ENCODE measurements at regions not wholly inside any gene's neighbourhood (a gene's known extent, or its start where the extent isn't known, plus 50 kb on each side); places are given as distances from the start of the nearest gene placed in this dataset.

GRCh38 chr3:43783987-43784639 lies 93.4 kb downstream of the ABHD5 start:
- no peak for DNase-seq

- DNase-seq, result no peak
Observed at GRCh38 chr3:43784640-43785011, 93.9 kb downstream of the ABHD5 start.

GRCh38 chr3:43785551-43785950 lies 94.8 kb downstream of the ABHD5 start:
- DNase-seq, result no peak

DNA sequence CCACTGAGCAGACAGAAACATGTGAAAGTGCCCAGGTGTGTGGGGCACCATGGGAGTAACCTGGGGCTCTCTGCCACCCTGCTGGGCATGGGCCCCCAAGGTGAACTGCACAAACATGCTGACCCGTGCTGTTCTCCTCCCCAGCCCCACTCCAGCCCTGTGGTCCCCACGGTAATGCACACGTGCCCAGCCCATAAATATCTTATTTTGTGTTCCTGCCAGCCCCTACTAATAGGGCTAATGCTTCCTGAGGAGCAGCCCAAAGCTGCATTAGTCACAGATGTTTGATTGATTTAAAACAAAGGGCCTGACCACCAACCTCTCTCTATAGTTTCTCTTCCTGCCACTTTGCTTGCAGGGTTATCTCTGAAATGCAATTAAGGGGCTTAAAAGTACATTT lies 95.4 kb downstream of the ABHD5 start:
- DNase-seq, result no peak

GRCh38 chr3:43786526-43787305 lies 96.0 kb downstream of the ABHD5 start:
- no peak for DNase-seq

- DNase-seq, result no peak
Observed at GRCh38 chr3:43787330-43787729, 96.6 kb downstream of the ABHD5 start.

DNA sequence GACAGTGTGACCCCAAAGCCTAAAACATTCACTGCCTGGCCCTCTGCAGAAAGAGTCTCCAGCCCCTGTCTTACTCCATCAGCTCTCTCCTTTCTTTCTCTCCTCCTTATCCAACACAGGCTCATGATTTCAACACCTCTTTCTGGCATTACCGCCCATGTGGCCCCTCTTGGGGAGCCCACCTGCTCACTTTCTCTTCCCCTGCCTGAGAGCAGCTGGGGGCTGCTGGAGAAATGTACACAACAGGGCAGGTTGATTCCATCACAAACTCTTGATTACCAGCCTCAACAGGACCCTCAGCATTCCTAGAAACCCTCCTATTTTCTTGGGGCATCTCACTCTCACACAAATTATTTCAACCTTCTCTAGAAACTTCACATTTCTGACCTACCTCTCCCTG lies 98.3 kb downstream of the ABHD5 start:
- no peak for DNase-seq

GRCh38 chr3:43790060-43790459 lies 99.3 kb downstream of the ABHD5 start:
- no peak for DNase-seq

- DNase-seq, result no peak
Observed at GRCh38 chr3:43790476-43790875, 99.7 kb downstream of the ABHD5 start.

- no peak for DNase-seq
Observed at GRCh38 chr3:43791246-43791645, 100.5 kb downstream of the ABHD5 start.

GRCh38 chr3:43792904-43793303 lies 102.2 kb downstream of the ABHD5 start:
- DNase-seq, result no peak

DNA sequence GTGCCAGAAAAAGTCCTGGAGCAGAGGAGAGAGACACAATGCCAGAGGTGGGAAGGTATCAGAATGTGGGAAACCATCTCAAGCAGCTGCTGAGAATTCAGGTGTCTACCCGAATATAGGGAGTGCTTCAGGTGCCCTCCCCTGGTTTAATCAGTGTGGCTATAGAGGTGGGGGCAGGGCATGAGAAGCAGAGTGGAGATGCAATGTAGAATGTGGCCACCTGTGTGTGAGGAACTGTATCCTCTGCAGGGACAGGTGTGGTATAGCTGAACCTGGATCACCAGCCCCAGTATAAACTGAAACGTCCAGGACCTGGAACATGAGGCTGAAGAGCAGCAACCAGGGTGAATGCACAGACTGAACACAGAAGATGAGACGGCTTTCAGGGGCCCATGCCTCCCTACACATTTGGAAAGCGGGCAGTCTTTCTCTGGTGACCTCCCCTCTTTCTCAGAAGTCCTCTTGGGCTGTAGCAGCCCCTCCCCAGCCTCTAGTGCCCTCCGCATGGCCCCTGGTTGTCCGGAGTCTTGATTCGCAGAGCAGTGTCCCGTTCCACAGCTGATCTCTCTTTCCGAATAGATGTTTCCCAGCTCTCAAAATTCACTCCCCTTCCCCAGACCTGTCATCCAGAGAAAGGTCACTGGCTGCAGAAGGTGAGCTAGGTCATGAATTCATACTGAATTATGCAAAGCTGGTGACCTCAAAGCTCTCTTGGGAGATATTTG lies 103.1 kb downstream of the ABHD5 start:
- no peak for DNase-seq

GRCh38 chr3:43794776-43795175 lies 104.0 kb downstream of the ABHD5 start:
- no peak for DNase-seq

DNA sequence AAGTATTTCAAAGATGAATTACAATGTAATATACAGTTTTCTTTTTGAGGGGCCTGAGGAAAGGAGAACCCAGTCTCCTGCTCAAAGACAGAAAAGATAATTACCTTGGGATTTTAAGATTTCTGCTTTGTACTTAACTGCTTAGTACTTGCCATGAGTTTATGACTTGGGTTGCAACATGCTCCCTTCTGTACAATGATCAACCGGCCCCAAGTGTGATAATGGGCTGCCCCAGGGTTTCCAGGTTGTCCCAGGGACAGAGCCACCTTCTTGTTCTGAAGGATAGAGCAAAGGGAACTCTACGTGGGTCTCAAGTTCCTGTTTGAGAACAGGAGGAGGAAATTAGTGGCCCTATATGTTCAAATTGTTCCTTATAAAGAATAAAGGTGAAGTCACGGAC lies 104.8 kb downstream of the ABHD5 start:
- no peak for DNase-seq

DNA sequence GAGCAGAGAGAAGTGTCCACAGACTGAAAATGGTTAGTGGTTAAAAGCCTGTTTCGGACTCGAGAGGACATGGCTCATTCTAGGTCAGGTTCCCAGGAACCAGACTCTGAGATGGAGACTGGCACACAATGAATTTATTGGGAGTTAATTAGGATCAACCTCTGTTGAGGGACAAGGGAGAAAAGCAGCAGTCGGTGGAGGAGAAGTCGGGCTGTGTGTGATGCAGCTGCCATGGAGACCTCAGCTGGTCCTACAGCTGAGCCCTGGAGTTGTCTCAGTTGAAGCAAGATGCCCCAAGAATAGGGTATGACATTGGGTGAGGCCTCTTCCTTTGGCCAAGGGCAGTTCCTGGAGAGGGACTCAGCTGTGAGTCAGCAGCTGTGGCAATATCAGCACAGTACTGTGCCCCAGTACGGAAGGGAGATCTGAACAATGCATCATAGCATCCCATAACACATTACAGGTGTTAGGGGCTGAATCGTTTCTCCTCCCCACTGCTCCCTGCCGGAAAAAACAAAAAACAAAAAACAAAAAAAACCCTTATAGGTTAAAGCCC lies 105.4 kb downstream of the ABHD5 start:
- no peak for DNase-seq

DNA sequence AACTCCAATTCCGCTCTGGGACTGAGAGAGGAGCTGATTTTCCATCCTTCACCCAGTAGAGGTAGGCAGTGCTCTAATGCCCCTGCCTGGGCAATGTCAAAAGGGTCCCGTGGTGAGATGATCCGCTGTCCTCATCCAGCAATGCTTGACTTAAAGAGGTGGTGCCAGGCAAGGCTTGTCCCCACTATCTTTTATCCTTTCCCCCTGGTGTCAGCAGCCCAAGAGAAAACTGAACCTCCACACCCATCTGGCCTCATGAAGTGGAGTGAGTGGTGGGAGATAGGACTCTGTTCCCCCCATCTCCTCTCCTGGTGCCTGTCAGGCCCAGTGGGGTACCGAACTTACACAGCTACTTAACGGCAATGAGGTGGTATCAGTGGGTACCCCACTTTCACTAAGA lies 107.1 kb downstream of the ABHD5 start:
- no peak for DNase-seq

DNA sequence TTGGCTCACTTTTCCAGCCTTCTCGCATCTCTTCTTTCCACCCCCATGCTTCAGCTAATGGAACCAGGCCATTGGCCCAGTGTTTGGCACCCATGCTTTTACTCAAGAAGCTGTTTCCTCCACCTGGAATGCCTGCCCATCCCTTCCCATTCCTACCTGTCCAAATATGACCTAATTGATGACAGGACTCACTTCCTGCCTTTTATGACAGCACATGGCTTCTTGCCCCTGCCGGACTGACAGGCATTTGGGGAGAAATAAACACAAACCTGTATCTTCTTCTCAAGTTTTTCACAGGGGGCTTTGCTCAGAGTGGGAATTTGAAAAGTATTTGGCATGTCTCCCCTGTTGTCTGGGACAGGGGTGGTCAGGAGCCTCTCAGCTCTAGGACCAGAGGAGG lies 120.1 kb downstream of the ABHD5 start:
- no peak for DNase-seq

GRCh38 chr3:43814461-43814860 lies 123.7 kb downstream of the ABHD5 start:
- DNase-seq, result no peak

- no peak for DNase-seq
Observed at GRCh38 chr3:43816372-43816771, 125.6 kb downstream of the ABHD5 start.

DNA sequence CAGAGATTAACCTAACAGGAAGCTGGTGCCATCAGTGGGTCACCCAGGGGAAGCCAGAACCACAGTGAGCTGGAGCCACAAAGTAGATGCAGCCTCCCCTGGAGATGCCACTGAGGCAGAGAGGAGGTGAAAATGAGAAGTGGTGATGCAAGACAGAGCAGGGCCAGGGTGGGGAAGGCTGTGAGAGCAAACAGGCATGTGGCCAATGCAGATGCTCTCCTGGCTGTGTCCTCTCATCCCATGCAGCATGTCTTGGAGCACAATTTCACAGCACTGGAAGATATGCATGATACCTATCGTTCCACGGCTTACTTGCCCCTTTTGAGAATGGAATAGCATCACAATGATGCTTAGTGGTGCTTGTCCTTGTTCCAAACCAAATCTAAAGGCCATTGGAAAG lies 126.3 kb downstream of the ABHD5 start:
- DNase-seq, result no peak

DNA sequence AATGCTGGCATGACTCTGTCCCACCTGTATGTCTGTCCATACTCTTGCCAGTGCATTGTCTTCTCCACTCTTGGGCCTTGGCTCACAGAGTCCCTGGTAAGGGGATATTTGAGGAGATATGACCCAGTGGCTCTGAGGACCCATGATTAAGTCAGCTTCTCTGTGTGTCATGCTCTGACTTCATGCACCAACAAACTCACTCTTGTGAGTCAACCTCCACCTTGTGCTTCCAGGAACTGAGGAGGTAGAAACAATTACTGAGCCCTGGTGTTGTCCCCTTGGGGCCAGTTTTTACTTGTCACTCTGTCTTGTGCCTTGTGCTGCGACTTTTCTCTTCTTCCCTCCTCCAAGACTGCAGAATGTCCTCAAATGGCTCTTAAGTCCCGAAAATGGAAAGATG lies 127.1 kb downstream of the ABHD5 start:
- DNase-seq, result no peak

- no peak for DNase-seq
Observed at GRCh38 chr3:43818229-43818628, 127.5 kb downstream of the ABHD5 start.

- no peak for DNase-seq
Observed at GRCh38 chr3:43838009-43838758, 147.4 kb downstream of the ABHD5 start.
